ENCODE measurements at regions not wholly inside any gene's neighbourhood (a gene's known extent, or its start where the extent isn't known, plus 50 kb on each side); places are given as distances from the start of the nearest gene placed in this dataset.
"Not testable (repeated sequence)": the region's sequence is repeated elsewhere in the genome, so short reads cannot be mapped to it uniquely, and the experiment has no call there.

DNA sequence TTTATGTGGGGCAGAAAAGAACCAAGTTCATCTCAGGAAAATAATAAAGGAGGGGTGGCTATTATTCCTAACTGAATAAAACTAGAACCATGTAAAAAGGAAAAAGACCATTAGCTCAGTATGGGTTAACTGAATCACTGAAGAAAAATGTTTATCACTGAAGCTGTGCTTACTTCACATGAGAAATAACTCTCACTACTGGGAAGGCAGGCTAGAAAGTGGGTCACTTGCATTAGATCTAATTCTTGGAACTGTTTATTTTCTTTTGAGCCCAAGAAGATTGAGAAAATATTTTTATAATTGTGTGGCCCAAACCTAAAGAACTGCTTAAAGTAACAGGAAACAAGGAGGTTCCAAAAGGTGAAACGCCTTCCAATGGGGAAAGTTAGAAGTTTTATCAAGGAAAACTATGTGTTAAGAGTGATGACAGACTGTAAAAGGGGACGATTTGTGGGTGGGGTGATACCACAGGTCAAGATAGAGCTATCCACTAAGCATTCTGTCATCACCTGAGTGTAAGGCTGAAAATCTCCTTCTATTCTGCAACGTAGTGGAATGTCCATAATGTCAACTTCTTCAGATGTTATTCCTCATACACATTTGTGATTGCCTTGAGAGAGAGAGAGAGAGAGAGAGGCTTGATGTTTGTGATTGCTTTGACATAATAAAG, 1083.5 kb downstream of the PCDH7 start:
- DNase-seq: no peak

DNA sequence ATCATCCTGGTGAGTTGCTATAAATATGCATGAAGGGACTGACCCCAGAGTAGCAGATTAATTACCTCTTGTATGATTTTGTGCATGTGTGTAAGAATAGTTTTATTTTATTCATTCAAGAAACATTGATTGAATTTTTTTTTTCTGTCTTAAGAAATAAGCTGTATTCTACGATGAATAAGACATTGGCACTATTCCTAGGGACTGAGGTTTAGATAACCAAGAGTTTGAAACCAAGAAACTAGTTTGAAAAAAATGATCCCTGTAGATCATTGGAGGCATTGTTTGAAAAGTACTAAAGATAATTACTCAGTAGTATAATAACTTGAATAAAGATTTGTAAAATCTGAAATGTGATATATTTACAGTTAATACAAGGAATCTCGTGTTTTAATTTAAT, 1086.9 kb downstream of the PCDH7 start:
- DNase-seq: no peak

DNA sequence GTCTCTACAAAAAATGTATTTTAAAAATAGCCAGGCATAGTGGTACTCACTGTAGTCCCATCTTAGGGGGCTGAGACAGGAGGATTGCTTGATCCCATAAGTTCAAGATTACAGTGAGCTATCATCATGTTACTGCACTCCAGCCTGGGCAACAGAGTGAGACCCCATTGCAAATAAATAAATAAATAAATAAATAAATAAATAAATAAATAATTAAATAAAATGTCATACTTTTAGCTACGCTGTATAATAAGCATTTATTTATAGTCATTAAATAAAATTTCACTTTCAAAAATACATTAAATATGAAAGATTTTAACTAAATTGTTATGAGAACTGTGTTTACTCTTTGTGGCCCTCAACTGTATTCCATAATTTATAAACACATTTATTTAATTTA, 1124.2 kb downstream of the PCDH7 start:
- no peak for DNase-seq

DNA sequence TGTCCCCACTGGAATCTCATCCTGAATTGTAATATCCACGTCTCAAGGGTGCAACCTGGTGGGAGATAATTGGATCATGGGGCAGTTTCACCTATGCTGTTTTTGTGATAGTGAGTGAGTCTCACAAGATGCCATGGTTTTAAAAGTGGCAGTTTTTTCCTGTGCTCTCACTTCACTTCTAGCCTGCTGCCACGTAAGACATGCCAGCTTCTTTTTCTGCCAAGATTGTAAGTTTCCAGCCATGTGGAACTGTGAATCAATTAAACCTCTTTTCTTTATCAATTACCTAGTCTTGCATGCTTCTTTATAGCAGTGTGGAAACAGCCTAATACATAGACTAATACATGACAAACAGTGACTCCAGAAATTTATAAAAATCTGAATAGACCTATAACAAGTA, 1131.8 kb downstream of the PCDH7 start:
- no peak for DNase-seq

DNA sequence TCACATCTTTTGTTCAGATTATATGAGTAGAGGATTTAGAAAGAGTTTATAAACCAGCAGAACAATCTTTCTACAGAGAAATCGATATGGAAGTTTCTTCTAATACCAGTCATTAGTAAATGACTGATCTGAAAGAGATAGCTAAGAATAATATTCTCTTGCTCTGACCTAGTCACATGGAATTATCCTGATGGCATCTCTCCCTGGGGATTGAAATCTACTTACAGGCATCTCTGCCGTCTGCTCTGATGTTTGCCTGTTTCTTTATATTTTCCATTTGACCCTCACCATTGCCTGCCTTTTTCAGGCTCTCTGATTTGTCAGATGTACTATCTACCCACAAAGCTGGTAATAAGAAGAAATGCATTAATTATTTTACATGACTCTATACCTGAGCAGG, 1157.3 kb downstream of the PCDH7 start:
- no peak for DNase-seq

DNA sequence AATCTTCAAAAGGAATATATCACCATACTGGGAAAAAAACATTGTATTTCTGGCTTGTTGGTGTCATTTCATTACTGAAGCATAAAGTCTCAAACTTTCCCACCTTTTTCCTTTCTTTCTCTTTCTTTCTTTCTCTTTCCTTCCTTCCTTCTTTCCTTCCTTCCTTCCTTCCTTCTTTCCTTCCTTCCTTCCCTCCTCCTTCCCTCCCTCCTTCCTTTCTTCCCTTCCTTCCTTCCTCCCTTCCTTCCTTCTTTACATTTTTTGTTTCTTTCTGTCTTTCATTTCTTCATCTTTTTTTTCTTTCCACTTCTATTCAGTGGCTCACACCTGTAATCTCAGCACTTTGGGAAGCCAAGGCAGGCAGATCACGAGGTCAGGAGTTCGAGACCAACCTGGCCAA, 1160.7 kb downstream of the PCDH7 start:
- not testable (repeated sequence) for DNase-seq

DNA sequence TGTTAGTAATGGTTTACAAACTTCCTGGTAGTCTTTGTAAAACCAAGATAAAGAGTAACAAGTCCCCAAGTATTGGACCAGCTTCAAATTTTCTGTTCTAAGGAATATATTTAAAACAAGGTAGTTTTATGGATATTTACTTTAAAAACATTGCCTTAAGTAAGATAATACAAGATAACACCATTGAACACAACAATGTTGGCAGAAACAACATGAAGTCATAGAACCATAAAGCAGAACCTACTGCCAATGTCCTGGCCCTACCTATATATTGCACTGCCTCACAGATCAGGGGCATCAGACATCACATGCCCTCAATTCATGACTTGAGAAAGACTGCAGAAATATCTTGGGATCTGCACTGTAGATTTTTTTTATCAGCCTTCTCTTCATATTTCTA, 1176.2 kb downstream of the PCDH7 start:
- DNase-seq: no peak

DNA sequence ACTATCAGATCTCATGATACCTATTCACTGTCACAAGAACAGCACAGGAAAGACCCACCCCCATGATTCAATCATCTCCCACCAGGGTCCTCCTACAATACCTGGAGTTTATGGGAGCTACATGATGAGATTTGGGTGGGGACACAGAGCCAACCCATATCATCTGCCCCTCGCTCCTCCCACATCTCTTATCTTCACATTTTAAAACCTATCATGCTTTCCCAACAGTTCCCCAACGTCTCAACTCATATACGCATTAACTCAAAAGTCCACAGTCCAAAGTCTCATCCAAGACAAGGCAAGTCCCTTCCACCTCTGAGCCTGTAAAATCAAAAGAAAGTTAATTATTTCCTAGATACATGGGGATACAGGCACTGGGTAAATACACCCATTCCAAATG, 1185.2 kb downstream of the PCDH7 start:
- no peak for DNase-seq

DNA sequence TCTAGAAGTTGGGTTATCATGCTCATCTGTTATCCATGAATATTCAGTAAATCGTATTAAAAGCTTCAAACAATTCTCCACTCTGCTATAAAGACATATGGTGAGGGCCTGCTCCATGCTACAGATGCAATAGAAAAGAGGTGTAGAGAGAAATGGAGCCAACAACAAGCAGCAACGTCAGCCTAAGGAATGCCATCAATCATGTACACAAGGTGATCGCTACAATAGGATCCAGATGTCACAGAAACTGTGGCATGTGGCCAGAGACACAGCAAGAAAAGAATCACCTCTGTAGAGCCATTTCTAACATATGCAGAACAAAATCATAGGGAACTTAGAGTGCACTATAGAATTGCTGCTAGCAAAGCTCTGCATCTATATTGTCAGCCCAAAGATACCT, 1188.1 kb downstream of the PCDH7 start:
- DNase-seq: no peak

DNA sequence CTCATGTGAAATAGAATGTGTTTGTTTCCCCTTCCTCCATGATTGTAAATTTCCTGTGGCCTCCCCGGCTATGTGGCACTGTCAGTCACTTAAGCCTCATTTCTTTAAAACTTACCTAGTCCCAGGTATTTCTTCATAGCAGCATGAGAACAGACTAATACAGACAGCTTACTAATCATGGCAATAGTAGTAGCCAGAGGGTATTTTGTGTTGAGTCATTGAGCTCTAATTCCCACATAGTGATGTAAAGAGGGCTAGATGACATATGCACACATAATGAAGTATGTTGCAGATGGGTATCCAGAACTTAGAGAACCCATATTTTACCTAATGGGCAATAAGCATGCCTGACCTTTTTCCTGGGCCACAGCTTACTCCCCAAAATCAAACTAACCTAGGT, 1197.2 kb downstream of the PCDH7 start:
- DNase-seq: no peak

DNA sequence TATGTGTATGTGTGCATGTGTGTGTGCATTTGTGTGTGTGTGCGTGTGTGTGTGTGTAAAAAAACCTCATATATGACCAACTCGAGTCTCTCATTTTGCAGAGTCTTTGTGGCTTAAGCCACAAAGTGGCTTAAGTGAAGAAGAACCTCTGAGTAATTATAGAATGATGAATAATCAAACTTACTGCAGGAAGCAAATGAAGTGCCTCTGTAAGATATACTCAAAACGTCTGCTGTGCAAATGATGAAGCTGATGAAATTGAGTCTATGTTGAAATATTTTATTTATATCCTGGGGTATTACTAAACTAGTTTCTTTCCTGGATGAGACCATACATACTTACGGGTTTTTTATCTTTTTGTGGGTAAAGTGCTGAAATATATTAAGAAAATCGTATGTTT, 1198.7 kb downstream of the PCDH7 start:
- DNase-seq: no peak

DNA sequence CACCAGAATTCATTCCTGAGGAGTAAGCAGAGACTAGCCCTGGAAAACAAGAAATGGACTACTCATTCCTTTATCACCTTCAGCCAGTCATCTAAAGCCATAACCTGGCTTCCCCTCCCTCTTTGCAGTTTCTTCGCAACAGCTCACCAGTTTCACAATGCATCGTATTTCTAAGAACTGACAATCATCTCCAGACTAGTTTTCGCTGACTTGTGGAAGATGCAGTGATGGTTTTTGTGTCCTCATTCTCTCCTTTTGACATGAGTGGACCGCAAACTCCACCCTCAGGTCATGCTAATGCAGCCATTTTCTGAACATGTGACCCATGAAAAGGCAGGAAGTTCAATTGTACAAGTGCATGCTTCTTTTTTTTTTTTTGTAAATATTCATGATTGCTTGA, 1203.5 kb downstream of the PCDH7 start:
- no peak for DNase-seq

DNA sequence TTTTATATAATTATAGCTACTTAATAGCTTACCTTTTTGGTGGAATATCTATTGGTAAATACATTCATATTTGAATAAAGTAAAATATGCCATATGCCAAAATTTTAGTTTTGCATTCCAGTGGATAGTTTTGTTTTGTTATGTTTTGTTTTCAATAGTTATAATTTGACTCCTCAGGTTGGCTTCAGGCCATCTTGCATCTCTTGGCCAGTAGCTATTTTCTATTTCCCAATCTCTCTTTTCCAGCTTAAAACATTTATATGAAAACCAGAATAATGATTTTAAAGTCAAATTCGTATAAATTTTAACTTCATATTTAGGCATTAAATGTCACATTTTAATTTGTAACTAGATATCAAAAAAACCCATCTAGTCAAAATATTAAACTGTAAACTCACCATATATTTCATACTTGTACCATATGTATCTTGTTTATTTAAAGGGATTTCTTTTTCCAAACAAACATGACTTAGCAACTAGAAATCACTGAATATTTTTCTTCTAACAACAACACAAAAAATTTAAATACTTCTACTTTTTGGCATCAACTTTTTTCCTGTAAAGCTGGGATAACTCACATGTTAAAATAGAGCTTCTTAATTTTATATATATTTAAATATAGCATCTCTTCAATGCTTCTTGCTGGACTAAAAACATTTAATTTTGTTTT, 1209.6 kb downstream of the PCDH7 start:
- no peak for DNase-seq

DNA sequence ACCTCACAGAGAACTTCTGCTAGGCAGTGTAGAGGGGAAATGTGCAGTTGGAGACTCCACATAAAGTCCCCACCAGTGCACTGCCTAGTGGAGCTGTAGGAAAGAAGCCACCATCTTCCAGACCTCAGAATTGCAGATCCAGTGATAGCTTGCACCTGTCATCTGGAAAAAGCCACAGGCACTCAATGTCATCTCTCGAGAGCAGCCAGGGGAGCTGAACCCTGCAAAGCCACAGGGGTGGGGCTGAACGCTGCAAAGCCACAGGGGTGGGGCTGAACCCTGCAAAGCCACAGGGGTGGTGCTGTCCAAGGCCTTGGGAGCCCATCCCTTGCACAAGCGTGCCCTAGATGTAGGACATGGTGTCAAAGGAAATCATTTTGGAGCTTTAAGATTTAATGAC, 1226.3 kb downstream of the PCDH7 start:
- DNase-seq: no peak

DNA sequence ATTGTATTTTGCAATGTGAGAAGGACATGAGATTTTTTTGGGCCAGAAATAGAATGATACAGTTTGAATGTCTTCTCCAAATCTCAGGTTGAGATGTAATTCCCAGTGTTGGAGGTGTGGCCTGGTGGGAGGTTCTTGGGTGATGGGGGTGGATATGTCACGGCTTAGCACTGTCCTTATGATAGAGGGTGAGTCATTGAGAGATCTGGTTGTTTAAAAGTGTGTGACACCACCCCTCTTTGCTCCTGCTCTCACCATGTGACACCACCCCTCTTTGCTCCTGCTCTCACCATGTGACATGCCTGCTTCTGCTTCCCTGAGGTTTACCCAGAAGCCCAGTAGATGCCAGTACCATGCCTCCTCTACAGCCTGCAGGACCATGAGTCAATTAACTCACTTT, 1226.9 kb downstream of the PCDH7 start:
- no peak for DNase-seq

DNA sequence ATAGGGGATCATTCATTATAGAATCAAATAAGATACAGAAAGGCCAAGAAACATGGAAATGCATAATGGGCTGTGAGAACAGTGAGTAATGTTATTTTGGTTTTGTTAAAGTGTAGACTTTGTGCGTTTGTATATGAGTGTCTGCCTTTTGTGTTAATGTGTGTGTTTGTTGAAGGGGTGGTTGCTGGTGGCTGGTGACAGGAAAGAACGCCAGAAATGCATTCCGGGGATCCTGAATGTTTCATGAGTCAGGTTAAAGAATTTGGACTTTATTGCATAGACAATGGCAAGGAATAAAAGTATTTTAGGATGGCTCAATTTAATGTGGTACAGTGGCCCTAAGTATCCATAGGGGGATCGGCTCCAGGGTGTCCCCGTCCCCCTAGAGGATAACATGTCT, 1228.9 kb downstream of the PCDH7 start:
- DNase-seq: no peak

DNA sequence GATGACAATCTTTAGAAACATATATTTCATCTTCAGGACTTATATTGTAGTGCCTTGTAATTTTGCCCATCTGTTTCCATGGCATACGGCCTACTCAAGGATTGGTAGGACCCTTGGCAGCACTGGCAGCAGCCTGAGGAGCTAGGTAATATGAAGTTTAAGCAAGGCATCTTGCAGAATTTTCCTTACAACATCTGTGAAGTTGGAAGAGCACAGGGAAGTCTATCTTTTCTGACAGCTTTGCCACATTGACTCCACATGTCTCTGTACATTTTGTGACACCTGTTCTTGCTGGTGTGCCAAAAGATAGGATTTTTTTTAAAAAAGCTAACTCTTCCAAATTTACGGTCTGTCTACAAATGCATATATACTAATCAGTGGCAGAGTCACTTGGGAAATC, 1235.2 kb downstream of the PCDH7 start:
- no peak for DNase-seq

DNA sequence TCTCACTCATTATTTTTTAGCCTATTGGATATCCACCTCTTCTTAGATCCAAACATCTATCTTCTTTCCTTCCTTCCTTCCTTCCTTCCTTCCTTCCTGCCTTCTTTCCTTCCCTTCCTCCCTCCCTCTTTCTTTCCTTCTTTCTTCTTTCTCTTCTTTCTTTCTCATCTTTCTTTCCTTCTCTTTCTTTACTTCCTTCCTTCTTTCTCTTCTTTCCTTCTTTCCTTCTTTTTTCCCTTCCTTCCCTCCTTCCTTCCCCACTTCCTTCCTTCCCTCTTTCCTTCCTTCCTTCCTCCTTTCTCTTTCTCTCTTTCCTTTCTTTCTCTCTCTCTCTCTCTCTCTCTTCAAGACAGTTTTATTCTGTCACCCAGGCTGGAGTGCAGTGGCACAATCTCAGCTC, 1239.8 kb downstream of the PCDH7 start:
- no peak for DNase-seq

DNA sequence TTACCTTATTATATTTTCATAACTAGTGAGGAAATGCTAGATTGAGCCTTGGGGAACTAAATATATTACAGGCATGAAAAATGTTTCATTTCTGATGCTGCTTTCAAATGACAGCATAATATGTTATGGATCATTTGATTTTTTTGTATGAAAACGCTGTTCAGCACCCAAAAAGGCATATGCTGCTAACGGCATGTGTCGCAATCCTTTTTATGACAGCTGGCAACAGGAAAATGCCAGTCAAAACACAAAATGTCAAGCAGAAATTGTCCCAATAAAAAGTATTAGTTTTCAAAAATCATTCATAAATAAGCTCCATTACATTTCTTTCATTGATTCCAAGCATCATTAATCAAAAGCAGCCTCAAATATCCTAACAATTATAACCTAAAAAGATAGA, 1244.5 kb downstream of the PCDH7 start:
- DNase-seq: no peak

DNA sequence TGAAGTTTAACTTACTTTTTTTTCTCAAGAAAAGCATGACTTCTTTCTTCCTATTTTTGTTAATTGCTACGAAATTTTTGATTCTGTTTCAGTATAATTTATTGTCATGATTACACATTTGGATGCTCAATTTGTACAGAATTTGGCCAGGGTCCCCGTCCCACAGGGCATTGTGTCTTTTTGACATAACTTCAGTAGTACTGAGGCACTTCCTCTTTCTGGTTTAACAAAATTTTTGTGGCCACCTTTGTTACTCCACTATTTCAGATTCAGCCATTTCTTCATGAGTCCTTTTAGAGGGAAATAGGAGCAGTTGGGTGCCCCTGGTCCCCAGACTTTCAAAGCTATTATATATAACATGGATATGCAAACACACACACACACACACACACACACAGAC, 1248.7 kb downstream of the PCDH7 start:
- no peak for DNase-seq

DNA sequence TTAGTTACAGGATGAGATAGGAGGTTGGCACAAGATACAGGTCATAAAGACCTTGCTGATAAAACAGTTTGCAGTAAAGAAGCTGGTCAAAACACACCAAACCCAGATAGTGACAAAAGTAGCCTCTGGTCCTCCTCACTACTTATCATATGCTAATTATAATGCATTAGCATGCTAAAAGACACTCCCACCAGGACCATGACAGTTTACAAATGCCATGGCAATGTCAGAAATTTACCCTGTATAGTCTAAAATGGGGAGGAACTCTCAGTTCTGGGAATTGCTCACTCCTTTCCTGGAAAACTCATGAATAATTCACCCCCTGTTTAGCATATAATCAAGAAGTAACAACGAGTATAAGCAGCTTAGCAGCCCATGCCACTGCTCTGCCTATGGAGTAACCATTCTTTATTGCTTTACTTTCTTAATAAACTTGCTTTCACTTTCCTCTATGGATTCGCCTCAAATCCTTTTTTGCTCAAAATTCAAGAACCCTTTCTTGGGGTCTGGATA, 1254.4 kb downstream of the PCDH7 start:
- DNase-seq: no peak

DNA sequence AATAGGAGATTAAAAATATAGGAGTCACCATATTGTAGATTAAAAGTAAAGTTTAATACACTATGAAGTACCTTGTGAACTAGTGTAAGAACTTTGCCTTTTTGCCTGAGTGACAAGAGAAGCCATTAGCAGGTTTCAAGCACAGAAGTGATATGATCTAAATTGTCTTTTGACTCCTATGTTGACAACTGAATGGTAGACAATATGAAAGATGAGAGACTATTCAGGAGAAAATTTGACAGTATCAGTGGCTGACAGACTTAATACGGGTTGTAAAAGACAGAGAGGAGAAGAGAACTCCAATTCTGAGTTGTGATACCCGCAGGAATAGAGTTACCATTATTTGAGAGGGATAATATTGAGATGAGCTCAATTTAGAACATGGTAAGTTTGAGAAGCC, 1259.8 kb downstream of the PCDH7 start:
- DNase-seq: no peak

DNA sequence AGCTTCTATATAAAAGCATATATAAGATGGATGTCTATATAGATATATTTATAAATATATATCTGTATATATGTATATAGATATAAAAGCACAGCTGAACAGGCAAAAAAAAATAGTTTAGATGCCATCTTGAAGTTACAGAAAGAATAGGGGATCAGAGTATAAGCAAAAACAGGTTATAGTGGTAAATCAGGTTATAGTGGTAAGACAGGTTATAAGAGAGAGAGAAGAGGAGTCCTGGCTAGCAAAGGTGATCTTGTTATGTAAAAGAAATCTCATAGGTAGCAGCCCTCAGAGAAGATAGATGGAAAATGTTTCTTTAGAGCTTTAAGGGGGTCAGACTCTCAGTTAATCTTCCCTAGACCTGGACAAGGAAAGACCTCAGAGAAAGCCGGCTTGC, 1263.1 kb downstream of the PCDH7 start:
- no peak for DNase-seq

DNA sequence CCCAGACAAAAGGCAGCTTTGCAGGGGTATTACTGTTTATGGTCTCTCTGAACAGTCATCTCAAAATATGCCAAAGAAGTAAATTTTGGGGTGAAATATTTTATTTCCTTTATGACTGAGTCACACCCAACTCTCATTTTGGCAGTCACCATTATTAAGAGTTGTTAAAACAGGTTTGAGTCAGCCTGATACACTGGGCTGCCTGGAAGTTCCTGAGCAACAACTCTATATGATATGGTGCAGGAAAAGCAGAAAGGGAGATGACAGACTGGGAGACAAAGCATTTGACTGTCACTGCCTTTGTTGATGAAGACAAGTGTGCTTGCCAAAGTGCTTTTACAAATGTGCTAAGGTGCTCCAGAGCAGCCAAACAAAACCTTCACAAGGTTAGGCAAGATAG, 1263.5 kb downstream of the PCDH7 start:
- no peak for DNase-seq

DNA sequence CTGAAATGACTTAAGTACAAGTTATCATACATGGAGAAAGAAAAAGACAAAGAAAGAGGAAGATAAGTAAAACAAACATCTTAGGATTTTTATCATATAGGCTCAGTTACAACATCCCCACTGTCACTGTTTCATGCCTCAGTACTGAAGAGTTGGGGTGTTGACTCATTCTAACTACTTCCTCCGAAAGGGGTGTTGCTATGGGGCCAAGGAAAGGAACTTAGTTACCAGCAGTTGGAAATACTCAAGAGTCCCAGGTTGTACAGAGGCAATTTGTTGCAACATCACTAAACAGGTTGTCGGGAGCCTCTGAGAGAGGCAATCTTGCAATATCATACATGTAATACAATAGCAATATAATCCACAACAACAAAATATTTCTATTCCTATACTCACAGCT, 1264.7 kb downstream of the PCDH7 start:
- DNase-seq: no peak

Measured in right forelimb (tissue), 1 donor.